A673 (cell line): ENCODE measurements at regions not wholly inside any gene's neighbourhood (a gene's known extent, or its start where the extent isn't known, plus 50 kb on each side); places are given as distances from the start of the nearest gene placed in this dataset.
"Not testable (repeated sequence)": the region's sequence is repeated elsewhere in the genome, so short reads cannot be mapped to it uniquely, and the experiment has no call there.

ENCODE experiments used
- BruUV-seq: library from RNA; stranded (reverse); fragments of 400-500 nt; replicated peaks from 2 replicates; lab custom pipeline; 2021; lab: Mats Ljungman, UMichigan
- CTCF ChIA-PET: fragments of 300-600 bp; sonication (Branson Sonifier 250); formaldehyde crosslinking; loops from one replicate; lab custom pipeline; 2022; ENCODE audit warnings: antibody characterized with exemption; lab: Charles Lee
- POLR2A ChIA-PET: fragments of 300-600 bp; sonication (Branson Sonifier 250); formaldehyde crosslinking; loops from one replicate; lab custom pipeline; 2022; ENCODE audit warnings: antibody characterized with exemption; ENCODE audit not compliant: low non-redundant PET; lab: Charles Lee
- DNase-seq: peaks from one replicate; pipeline ENCODE4 v3.0.0-alpha.2; 2015; ENCODE audit warnings: low spot score
- H3K27ac ChIP-seq: fragments of 200-600 bp; sonication (generic); 2 replicates; pipeline ENCODE4 v1.5.1; 2016; ENCODE audit warnings: mixed run types, low read depth, mild to moderate bottlenecking, mixed read lengths, antibody characterized with exemption, low read length; ENCODE audit not compliant: poor library complexity, severe bottlenecking
- H3K27me3 ChIP-seq: fragments of 200-600 bp; sonication (generic); replicated peaks from 2 replicates; pipeline ENCODE4 v1.6.1; 2017; ENCODE audit warnings: mixed run types, low read depth, mild to moderate bottlenecking, mixed read lengths, antibody characterized with exemption, low read length; ENCODE audit not compliant: insufficient read depth, poor library complexity
- H3K36me3 ChIP-seq: fragments of 200-600 bp; sonication (generic); 2 replicates; pipeline ENCODE4 v1.6.1; 2016; ENCODE audit warnings: mixed run types, mild to moderate bottlenecking, mixed read lengths, antibody characterized with exemption, low read length; ENCODE audit not compliant: insufficient read depth, poor library complexity, severe bottlenecking
- H3K4me1 ChIP-seq: fragments of 200-600 bp; sonication (generic); 2 replicates; pipeline ENCODE4 v1.6.1; 2017; ENCODE audit warnings: mixed run types, mild to moderate bottlenecking, mixed read lengths, antibody characterized with exemption, low read length; ENCODE audit not compliant: insufficient read depth, poor library complexity, severe bottlenecking
- H3K4me3 ChIP-seq: fragments of 200-600 bp; sonication (generic); 2 replicates; pipeline ENCODE4 v1.5.1; 2016; ENCODE audit warnings: low read depth, mixed run types, mild to moderate bottlenecking, mixed read lengths, low read length; ENCODE audit not compliant: poor library complexity, severe bottlenecking
- H3K9me3 ChIP-seq: fragments of 200-600 bp; sonication (generic); 2 replicates; pipeline ENCODE4 v1.6.1; 2016; ENCODE audit warnings: mixed run types, low read depth, mild to moderate bottlenecking, mixed read lengths, antibody characterized with exemption, low read length; ENCODE audit not compliant: poor library complexity, severe bottlenecking
- CTCF ChIP-seq: fragments of 300-800, 200-600 bp; sonication (generic); conservative IDR thresholded peaks from 2 replicates; pipeline ENCODE4 v1.5.1; 2017; ENCODE audit warnings: low read depth, mild to moderate bottlenecking, antibody characterized with exemption, low read length, moderate library complexity, mixed read lengths
- EZH2 ChIP-seq: fragments of 200-600 bp; sonication (generic); IDR thresholded peaks from 2 replicates; pipeline ENCODE4 v1.6.1; 2017; ENCODE audit warnings: borderline replicate concordance, low read depth, mild to moderate bottlenecking, mixed read lengths, antibody characterized with exemption, low read length; ENCODE audit not compliant: poor library complexity, severe bottlenecking
- intact Hi-C: fragments of 100-400 bp; cut with micrococcal nuclease; formaldehyde crosslinking; loops from one replicate; pipeline ENCODE4 v1.10.0; 2022; ENCODE audit not compliant: unreplicated experiment

GRCh38 chr1:213539464-213539863 is 448.3 kb upstream of the PROX1 start:
- Histone ChIP-seq H3K4me1 (no peaks in the 10 kb centered on the region), H3K9me3 (no peaks in the 10 kb centered on the region), H3K27ac (no peak overlapping the region), H3K4me3 (no peak overlapping the region), H3K27me3 (no peaks in the 10 kb centered on the region), H3K36me3 (no peaks in the 10 kb centered on the region)
- no peak for TF ChIP-seq CTCF
- TF ChIP-seq EZH2: no peak
- BruUV-seq: no TSS peak
- DNase-seq: no peak
- CTCF ChIA-PET: no interaction called here
- POLR2A ChIA-PET: no interaction called here
- intact Hi-C loops: no loop called here

GRCh38 chr1:213541641-213542040 is 446.1 kb upstream of the PROX1 start:
- CTCF ChIA-PET: no interaction called here
- Histone ChIP-seq H3K27ac (no peak overlapping the region), H3K36me3 (no peaks in the 10 kb centered on the region), H3K4me1 (no peaks in the 10 kb centered on the region), H3K9me3 (no peaks in the 10 kb centered on the region), H3K4me3 (no peak overlapping the region), H3K27me3 (no peaks in the 10 kb centered on the region)
- intact Hi-C loops: no loop called here
- TF ChIP-seq CTCF (no peak), EZH2 (no peak)
- no peak for DNase-seq
- POLR2A ChIA-PET: no interaction called here
- no TSS peak for BruUV-seq

- DNase-seq, H3K36me3 ChIP-seq, H3K27ac ChIP-seq, H3K9me3 ChIP-seq, H3K4me1 ChIP-seq, BruUV-seq, H3K4me3 ChIP-seq, intact Hi-C loops, CTCF ChIA-PET, POLR2A ChIA-PET, H3K27me3 ChIP-seq: not testable (repeated sequence)
These were observed 442.6 kb upstream of the PROX1 start for GRCh38 chr1:213545181-213545580.

GRCh38 chr1:213549982-213550381 is 437.8 kb upstream of the PROX1 start:
- ChIA-PET POLR2A (no interaction called here), CTCF (no interaction called here)
- no peak for DNase-seq
- Histone ChIP-seq H3K27ac (no peak overlapping the region), H3K4me3 (no peak overlapping the region), H3K4me1 (no peaks in the 10 kb centered on the region), H3K9me3 (no peaks in the 10 kb centered on the region), H3K36me3 (no peaks in the 10 kb centered on the region), H3K27me3 (peaks cover 22% of the 10 kb centered on the region)
- no TSS peak for BruUV-seq
- TF ChIP-seq EZH2 (no peak), CTCF (no peak)
- intact Hi-C loops: no loop called here
